Ishikawa (cell line): ENCODE measurements at regions not wholly inside any gene's neighbourhood (a gene's known extent, or its start where the extent isn't known, plus 50 kb on each side); places are given as distances from the start of the nearest gene placed in this dataset.

ENCODE experiments used
- CEBPB ChIP-seq: IDR thresholded peaks from 2 replicates; pipeline ENCODE4 v1.6.1; 2012
- CREB1 ChIP-seq: IDR thresholded peaks from 2 replicates; pipeline ENCODE4 v1.6.1; 2012; ENCODE audit warnings: low read depth
- EGR1 ChIP-seq: IDR thresholded peaks from 2 replicates; pipeline ENCODE4 v1.6.1; 2012
- EP300 ChIP-seq: IDR thresholded peaks from 2 replicates; pipeline ENCODE4 v1.6.1; 2012; ENCODE audit warnings: borderline replicate concordance
- FOXM1 ChIP-seq: IDR thresholded peaks from 2 replicates; pipeline ENCODE4 v1.6.1; 2012; ENCODE audit warnings: low read depth, borderline replicate concordance
- NFIC ChIP-seq: IDR thresholded peaks from 2 replicates; pipeline ENCODE4 v1.6.1; 2012
- RAD21 ChIP-seq: IDR thresholded peaks from 2 replicates; pipeline ENCODE4 v1.6.1; 2012; ENCODE audit warnings: low read depth
- REST ChIP-seq: IDR thresholded peaks from 2 replicates; pipeline ENCODE4 v1.6.1; 2012; ENCODE audit warnings: low read depth, mild to moderate bottlenecking
- TAF1 ChIP-seq: IDR thresholded peaks from 2 replicates; pipeline ENCODE4 v1.6.1; 2012; ENCODE audit warnings: low read depth, mild to moderate bottlenecking
- TCF12 ChIP-seq: IDR thresholded peaks from 2 replicates; pipeline ENCODE4 v1.6.1; 2012; ENCODE audit warnings: low read depth
- TEAD4 ChIP-seq: IDR thresholded peaks from 2 replicates; pipeline ENCODE4 v1.6.1; 2012
- USF1 ChIP-seq: IDR thresholded peaks from 2 replicates; pipeline ENCODE4 v1.6.1; 2012
- YY1 ChIP-seq: IDR thresholded peaks from 2 replicates; pipeline ENCODE4 v1.6.1; 2012; ENCODE audit warnings: low read depth
- ZBTB7A ChIP-seq: IDR thresholded peaks from 2 replicates; pipeline ENCODE4 v1.6.1; 2012; ENCODE audit warnings: low read depth
- TF ChIP-seq, protein P1 (sequence below): IDR thresholded peaks from 2 replicates; pipeline ENCODE4 v1.6.1; 2012

- no peak for TF ChIP-seq TCF12
- no peak for TF ChIP-seq EP300
- TF ChIP-seq TEAD4 = no peak
- TF ChIP-seq USF1 = no peak
- TF ChIP-seq, protein P1, sequence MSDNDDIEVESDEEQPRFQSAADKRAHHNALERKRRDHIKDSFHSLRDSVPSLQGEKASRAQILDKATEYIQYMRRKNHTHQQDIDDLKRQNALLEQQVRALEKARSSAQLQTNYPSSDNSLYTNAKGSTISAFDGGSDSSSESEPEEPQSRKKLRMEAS = no peak
- no peak for TF ChIP-seq RAD21
- TF ChIP-seq FOXM1 = no peak
- no peak for TF ChIP-seq REST
- TF ChIP-seq CEBPB = no peak
These were observed 990.1 kb downstream of the TMTC2 start for GRCh38 chr12:83676781-83677295.

DNA sequence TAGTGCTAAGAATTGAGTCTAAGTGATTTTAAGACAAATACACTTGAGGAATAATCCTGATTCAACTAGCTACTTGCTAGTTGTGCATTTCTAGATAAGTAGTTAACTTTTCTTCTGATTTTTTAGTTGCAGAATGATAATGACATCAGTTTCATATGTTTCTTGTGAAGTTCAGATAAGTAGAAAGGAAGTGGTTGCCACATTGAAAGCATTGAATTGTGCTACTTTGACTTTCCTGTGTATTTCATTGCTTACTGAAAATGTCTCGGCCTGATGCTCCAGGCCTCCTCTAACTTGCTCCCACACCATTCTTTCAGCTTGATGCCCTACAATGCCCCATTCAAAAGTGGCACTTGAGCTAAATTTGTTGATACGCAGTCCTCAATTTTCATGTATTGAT, 980.0 kb downstream of the TMTC2 start:
- TF ChIP-seq TEAD4 (no peak), TAF1 (no peak)
- TF ChIP-seq, protein P1 = no peak

- TF ChIP-seq NFIC (no peak), TCF12 (no peak), TEAD4 (no peak), CREB1 (no peak), EGR1 (no peak), CEBPB (no peak), TAF1 (no peak), USF1 (no peak), EP300 (no peak), FOXM1 (no peak), YY1 (no peak), RAD21 (no peak), ZBTB7A (no peak)
- TF ChIP-seq, protein P1 = no peak
These were observed 979.0 kb downstream of the TMTC2 start for GRCh38 chr12:83665634-83666218.

- TF ChIP-seq RAD21 (no peak), FOXM1 (no peak), CREB1 (no peak), YY1 (no peak), TEAD4 (no peak), TCF12 (no peak), TAF1 (no peak), CEBPB (no peak), EP300 (no peak), NFIC (no peak), REST (no peak), ZBTB7A (no peak), EGR1 (no peak), USF1 (no peak)
- TF ChIP-seq, protein P1 = no peak
These were observed 977.9 kb downstream of the TMTC2 start for GRCh38 chr12:83664650-83665049.

- TF ChIP-seq RAD21 (no peak), REST (no peak), ZBTB7A (no peak), EP300 (no peak), EGR1 (no peak), YY1 (no peak), TCF12 (no peak), TAF1 (no peak), NFIC (no peak), CREB1 (no peak), USF1 (no peak), TEAD4 (no peak), FOXM1 (no peak), CEBPB (no peak)
- TF ChIP-seq, protein P1 = no peak
These were observed 974.1 kb downstream of the TMTC2 start for GRCh38 chr12:83660727-83661358.
